ENCODE measurements at regions not wholly inside any gene's neighbourhood (a gene's known extent, or its start where the extent isn't known, plus 50 kb on each side); places are given as distances from the start of the nearest gene placed in this dataset.

GRCh38 chr1:199178646-199179045, 539.8 kb downstream of the PTPRC start:
- TF ChIP-seq KLF10 (tag by site-specific recombination; IDR thresholded peaks at IDR 0.05) (no peak), CTCF (tag by site-specific recombination; IDR thresholded peaks at IDR 0.05) (no peak), ZNF354C (tag by site-specific recombination; IDR thresholded peaks at IDR 0.05; ENCODE audit: borderline replicate concordance, low read depth) (no peak), ZBTB1 (tag by site-specific recombination; IDR thresholded peaks at IDR 0.05) (no peak), ZNF830 (tag by site-specific recombination; IDR thresholded peaks at IDR 0.05; ENCODE audit: low read depth) (no peak), ZNF398 (tag by site-specific recombination; IDR thresholded peaks at IDR 0.05) (no peak)

All from HEK293 (cell line).